DMS153 treated with DMSO at 0.1 percent for 48 hours (cell line): ENCODE measurements at regions not wholly inside any gene's neighbourhood (a gene's known extent, or its start where the extent isn't known, plus 50 kb on each side); places are given as distances from the start of the nearest gene placed in this dataset.

Source experiments
- DNase-seq: peaks from one replicate; lab custom pipeline; 2025; ENCODE audit not compliant: unreplicated experiment; lab: John Stamatoyannopoulos, UW

GRCh38 chr2:153028626-153029025 is 310.2 kb downstream of the ARL6IP6 start:
- no peak for DNase-seq

DNA sequence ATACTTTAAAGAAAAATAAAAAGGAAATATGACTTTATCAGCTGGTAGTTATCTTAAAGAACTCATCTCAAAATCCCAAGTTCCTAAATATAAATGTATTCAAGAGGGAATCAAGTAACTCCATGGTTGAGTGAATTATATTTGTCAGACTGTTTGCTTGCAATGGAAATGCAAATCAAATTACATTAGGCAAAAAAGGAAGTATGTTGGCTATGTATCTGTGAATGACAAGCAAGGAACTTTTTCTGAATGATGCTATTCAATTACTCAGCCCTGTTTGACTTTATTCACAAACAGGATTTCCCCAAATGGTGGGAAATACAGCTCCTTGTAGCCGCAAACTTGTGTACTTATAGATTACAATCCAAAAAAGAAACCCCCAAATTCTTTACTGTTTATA is 309.1 kb downstream of the ARL6IP6 start:
- no peak for DNase-seq

- no peak for DNase-seq
These were observed 301.8 kb downstream of the ARL6IP6 start for GRCh38 chr2:153020201-153020600.

- no peak for DNase-seq
These were observed 286.8 kb downstream of the ARL6IP6 start for GRCh38 chr2:153005071-153005730.

DNA sequence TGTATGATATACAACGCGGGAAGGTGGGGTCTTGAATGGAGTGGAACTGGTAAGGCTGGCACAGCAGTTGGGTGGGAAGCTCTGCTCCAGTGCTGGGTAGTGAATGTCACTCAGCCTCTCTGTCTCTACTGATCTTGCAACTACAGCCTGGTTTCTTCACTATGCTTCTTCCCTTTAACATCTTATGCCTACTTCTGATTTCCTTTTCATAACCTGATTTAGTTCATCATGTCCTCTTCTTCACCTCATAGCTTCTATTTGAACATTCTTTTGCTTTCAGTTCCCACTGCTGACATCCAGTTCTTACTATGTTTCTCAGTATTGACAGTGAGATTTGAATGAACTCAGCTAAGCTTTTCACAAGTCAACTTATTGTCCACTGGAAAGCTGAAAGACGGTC is 286.2 kb downstream of the ARL6IP6 start:
- DNase-seq = no peak

DNA sequence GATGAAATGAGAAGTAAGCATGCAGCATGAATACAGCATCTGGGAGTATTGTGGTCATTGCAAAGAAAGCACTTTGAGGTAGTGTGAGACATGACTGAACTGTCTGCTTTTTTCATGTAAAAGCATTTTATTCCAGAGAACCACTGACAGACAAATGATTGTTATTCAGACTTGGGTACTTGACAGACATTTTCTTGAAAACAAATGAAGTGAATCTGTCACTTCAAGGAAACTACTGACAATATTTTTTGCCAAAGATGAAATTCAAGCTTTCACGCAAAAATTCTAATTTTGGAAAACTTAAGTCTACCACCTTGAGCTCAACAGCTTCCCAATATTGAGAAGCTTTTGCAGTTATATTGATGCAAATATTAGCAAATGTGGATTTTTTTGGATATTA is 255.7 kb downstream of the ARL6IP6 start:
- no peak for DNase-seq

- DNase-seq = no peak
These were observed 253.3 kb downstream of the ARL6IP6 start for GRCh38 chr2:152971685-152972084.

DNA sequence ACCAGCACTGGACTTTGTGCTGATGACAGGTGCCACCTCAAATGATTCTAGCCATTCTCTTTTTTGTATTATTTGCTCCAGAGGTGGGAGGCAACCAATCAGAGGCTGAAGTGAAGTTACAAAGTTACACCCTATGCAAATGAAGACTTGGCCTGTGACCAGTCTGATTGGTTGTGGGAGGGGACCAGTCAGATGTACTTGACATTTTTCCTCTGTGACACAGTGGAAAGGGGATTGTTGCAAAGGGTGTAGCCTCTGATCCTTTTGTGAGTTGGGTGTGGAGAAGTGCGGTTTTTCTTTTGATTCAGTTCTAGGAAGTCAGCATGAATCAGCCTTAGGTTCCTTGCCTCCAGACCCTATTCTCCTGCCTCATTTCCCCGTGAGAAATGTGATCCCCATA is 244.0 kb downstream of the ARL6IP6 start:
- DNase-seq = no peak

DNA sequence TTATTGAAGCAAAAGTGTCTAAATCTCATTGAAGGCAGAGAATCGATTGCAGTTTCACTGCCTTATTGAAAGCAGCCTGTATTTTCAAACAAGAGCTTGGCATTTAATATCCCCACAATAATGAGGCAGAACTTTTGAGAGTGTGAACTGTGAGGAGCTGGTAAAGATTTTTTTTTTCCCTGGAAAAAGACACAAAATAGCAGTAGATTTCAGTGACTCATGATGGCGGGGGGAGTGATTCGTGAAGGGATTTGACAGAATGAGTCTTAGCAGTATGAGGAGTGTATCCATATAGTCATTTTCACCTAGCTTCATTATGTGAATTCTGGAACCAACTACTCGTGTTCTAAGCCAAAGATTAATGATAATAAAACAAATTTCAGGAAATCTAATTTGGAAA is 242.9 kb downstream of the ARL6IP6 start:
- DNase-seq = no peak

- DNase-seq = no peak
These were observed 231.7 kb downstream of the ARL6IP6 start for GRCh38 chr2:152950126-152950525.

DNA sequence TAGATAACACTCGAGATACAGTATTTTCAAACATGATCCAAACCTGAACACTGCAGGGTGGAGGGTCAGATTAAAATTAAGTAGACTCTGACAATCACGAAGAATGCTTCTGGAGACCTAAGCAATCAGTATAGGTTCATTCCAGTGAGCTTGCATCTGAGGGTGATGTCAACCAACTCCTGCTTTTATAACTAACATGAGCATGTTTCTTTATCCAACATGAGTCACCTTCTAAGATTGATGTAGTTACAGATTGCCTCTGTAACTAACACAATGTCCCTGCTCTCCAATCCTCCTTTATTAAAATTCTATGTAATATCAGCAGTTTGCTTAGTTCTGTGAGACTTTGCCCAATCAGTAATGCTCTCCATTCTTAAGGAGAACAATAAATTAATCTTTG is 225.7 kb downstream of the ARL6IP6 start:
- DNase-seq = no peak

- DNase-seq = no peak
These were observed 224.6 kb downstream of the ARL6IP6 start for GRCh38 chr2:152942940-152943440.

DNA sequence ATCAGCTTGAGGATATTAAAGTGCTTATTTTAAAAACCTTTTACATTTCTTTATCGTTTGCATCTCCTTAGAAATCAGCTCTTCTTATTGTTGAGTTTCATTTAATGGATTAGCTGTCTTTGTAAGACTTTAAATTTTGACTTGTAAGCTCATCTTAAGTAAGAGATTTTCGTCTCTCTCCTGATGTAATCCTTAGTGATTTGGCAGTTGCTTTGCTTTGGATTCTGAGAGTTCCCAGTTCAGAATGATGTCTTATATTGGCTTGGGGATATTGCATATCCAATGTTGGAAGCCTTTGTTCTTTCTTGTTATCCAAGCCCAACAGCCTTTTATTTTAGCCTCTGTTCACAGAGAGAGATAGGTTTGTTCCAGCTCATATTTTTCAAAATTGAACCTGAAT is 212.1 kb downstream of the ARL6IP6 start:
- no peak for DNase-seq

GRCh38 chr2:152929628-152930027 is 211.2 kb downstream of the ARL6IP6 start:
- DNase-seq = no peak

- peak; percentile 67 for DNase-seq
These were observed 207.4 kb downstream of the ARL6IP6 start for GRCh38 chr2:152925547-152926448.

DNA sequence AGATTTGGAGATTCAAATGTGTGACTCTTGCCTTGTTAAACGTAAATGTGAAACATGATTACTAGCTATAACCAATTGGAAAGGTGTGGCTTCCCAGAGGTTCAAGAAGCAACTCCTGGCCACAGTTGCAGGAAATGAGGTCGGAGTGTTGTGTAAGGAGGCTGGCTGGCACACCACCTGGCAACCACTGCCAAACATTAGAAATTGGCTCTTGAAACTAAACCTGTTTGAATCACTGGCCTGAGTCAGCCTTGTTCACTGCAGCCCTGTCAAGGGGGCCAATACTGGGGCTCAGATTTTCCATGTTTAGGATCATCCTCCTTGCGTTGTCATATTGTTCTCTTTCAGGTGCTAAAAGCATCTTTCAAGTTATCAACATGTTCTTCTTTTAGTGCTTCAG is 206.3 kb downstream of the ARL6IP6 start:
- DNase-seq = peak; percentile 39

- DNase-seq = no peak
These were observed 205.8 kb downstream of the ARL6IP6 start for GRCh38 chr2:152924219-152924618.

DNA sequence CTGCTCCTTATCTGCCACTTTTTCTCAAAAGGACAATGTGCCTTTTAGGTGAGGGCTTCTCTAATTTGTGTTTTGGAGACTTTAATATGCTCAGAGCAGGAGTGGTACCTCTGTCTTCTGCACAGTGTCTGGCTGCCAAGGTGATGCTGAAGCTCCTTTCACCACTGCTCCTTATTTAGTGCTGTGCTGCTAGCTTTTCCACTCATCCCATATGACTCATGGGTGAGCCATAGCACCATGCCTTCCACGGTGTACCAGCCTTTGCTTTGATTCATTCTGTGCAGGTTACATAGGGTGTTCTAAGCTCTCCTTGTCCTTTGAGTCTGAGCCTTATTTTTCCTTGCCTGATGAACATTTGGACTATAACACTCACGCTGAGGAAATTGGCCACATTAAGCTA is 202.4 kb downstream of the ARL6IP6 start:
- no peak for DNase-seq

- DNase-seq = no peak
These were observed 192.6 kb downstream of the ARL6IP6 start for GRCh38 chr2:152910970-152911369.

- no peak for DNase-seq
These were observed 188.6 kb downstream of the ARL6IP6 start for GRCh38 chr2:152907046-152907445.

DNA sequence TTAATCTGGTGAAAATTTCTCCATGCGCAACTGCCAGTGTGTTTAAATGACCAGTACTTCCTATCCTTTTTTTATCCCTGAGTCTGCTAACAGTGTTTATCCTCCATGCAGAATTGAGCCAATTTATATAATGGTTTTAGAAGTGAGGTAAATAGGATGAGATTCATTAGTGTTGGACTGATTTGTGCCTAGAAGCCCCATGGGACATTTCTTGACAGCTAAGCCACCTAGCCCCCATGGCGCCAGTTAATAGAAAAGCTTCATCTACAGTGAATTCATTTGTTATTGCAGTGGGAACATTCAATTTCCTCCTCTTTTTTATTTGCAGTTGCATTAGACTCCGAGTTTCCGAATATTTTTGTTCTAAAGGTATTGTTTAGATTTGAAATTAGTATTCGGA is 175.6 kb downstream of the ARL6IP6 start:
- DNase-seq = no peak

- no peak for DNase-seq
These were observed 172.3 kb downstream of the ARL6IP6 start for GRCh38 chr2:152890736-152891135.
